Mesenchymal stem cell (in vitro differentiated cells and primary cell): ENCODE measurements at regions not wholly inside any gene's neighbourhood (a gene's known extent, or its start where the extent isn't known, plus 50 kb on each side); places are given as distances from the start of the nearest gene placed in this dataset.

ENCODE experiments used
- DNase-seq: peaks from one replicate; pipeline ENCODE4 v3.0.0-alpha.2; 2013
- H2AFZ ChIP-seq: one replicate; pipeline ENCODE4 v1.6.1; 2013; ENCODE audit warnings: low read depth, mild to moderate bottlenecking, control low read depth, inconsistent platforms, low read length, moderate library complexity
- H2AK5ac ChIP-seq: 2 replicates; pipeline ENCODE4 v1.6.1; 2013; ENCODE audit warnings: low read length, moderate library complexity, mild to moderate bottlenecking, inconsistent platforms; ENCODE audit not compliant: severe bottlenecking
- H2BK120ac ChIP-seq: one replicate; pipeline ENCODE4 v1.6.1; 2013; ENCODE audit warnings: low read depth, mild to moderate bottlenecking, inconsistent platforms, low read length, moderate library complexity
- H2BK12ac ChIP-seq, 2 experiments: one replicate each; pipeline ENCODE4 v1.6.1; 2013; ENCODE audit warnings: inconsistent platforms in 2 of 2, low read length in 2 of 2, mild to moderate bottlenecking in 2 of 2, moderate library complexity in 2 of 2, control low read depth in 1 of 2
- H2BK15ac ChIP-seq: one replicate; pipeline ENCODE4 v1.6.1; 2013; ENCODE audit warnings: mild to moderate bottlenecking, low read depth, inconsistent platforms; ENCODE audit not compliant: poor library complexity, severe bottlenecking
- H2BK5ac ChIP-seq: 2 replicates; pipeline ENCODE4 v1.6.1; 2013; ENCODE audit warnings: low read depth, mild to moderate bottlenecking, low read length, control low read depth, inconsistent platforms; ENCODE audit not compliant: poor library complexity, severe bottlenecking
- H3K14ac ChIP-seq, 2 experiments: one replicate each; pipeline ENCODE4 v1.6.1; 2013; ENCODE audit warnings: inconsistent platforms in 2 of 2, low read length in 2 of 2, control low read depth in 1 of 2, mild to moderate bottlenecking in 1 of 2, moderate library complexity in 1 of 2
- H3K18ac ChIP-seq, 2 experiments: one replicate each; pipeline ENCODE4 v1.6.1; 2013; ENCODE audit warnings: inconsistent platforms in 2 of 2, low read length in 2 of 2, control low read depth in 1 of 2, low read depth in 1 of 2, mild to moderate bottlenecking in 1 of 2
- H3K23ac ChIP-seq, 2 experiments: one replicate each; pipeline ENCODE4 v1.6.1; 2013; ENCODE audit warnings: inconsistent platforms in 2 of 2, low read length in 2 of 2, mild to moderate bottlenecking in 2 of 2, moderate library complexity in 2 of 2, control low read depth in 1 of 2
- H3K27ac ChIP-seq: 2 replicates; pipeline ENCODE4 v1.5.1; 2013; ENCODE audit warnings: mild to moderate bottlenecking, moderate library complexity, low read length, control low read depth, inconsistent platforms; ENCODE audit not compliant: poor library complexity, severe bottlenecking
- H3K27me3 ChIP-seq, 2 experiments: 2 replicates each; pipeline versions ENCODE4 v1.6.1 to v1.7.0; 2013; ENCODE audit warnings: low read length in 2 of 2, mild to moderate bottlenecking in 2 of 2, moderate library complexity in 2 of 2, control low read depth in 1 of 2, inconsistent platforms in 1 of 2; ENCODE audit not compliant: control insufficient read depth in 1 of 2, insufficient read depth in 1 of 2
- H3K36me3 ChIP-seq, 2 experiments: 2 replicates each; pipeline versions ENCODE4 v1.6.1 to v1.7.0; 2013; ENCODE audit warnings: low read length in 2 of 2, control low read depth in 1 of 2, inconsistent platforms in 1 of 2, low read depth in 1 of 2, mild to moderate bottlenecking in 1 of 2; ENCODE audit not compliant: insufficient read depth in 2 of 2, control insufficient read depth in 1 of 2
- H3K4ac ChIP-seq, 2 experiments: one replicate each; pipeline ENCODE4 v1.6.1; 2013; ENCODE audit warnings: inconsistent platforms in 2 of 2, low read length in 2 of 2, mild to moderate bottlenecking in 2 of 2, moderate library complexity in 2 of 2, control low read depth in 1 of 2, low read depth in 1 of 2
- H3K4me1 ChIP-seq: 2 replicates; pipeline ENCODE4 v1.6.1; 2013; ENCODE audit warnings: low read depth, low read length, control low read depth; ENCODE audit not compliant: control insufficient read depth, insufficient read depth
- H3K4me2 ChIP-seq: 2 replicates; pipeline ENCODE4 v1.6.1; 2013; ENCODE audit warnings: low read length, mild to moderate bottlenecking, inconsistent platforms; ENCODE audit not compliant: poor library complexity, severe bottlenecking
- H3K4me3 ChIP-seq, 2 experiments: 2 replicates each; pipeline versions ENCODE4 v1.5.1 to v1.7.0; 2013; ENCODE audit warnings: low read length in 2 of 2, mild to moderate bottlenecking in 2 of 2, control low read depth in 1 of 2, low read depth in 1 of 2; ENCODE audit not compliant: insufficient read depth in 1 of 2
- H3K79me1 ChIP-seq: replicated peaks from 2 replicates; pipeline ENCODE4 v1.6.1; 2013; ENCODE audit warnings: mild to moderate bottlenecking, control low read depth, low read length, inconsistent platforms; ENCODE audit not compliant: poor library complexity, severe bottlenecking
- H3K9ac ChIP-seq: 2 replicates; pipeline ENCODE4 v1.7.0; 2013; ENCODE audit warnings: mild to moderate bottlenecking, low read length, moderate library complexity
- H3K9me3 ChIP-seq: 2 replicates; pipeline ENCODE4 v1.7.0; 2013; ENCODE audit warnings: mild to moderate bottlenecking, low read length; ENCODE audit not compliant: control insufficient read depth
- H4K8ac ChIP-seq: one replicate; pipeline ENCODE4 v1.6.1; 2013; ENCODE audit warnings: inconsistent platforms, mild to moderate bottlenecking, low read length, moderate library complexity
- H4K91ac ChIP-seq: one replicate; pipeline ENCODE4 v1.6.1; 2013; ENCODE audit warnings: mild to moderate bottlenecking, low read length, inconsistent platforms
- WGBS: methylation state at CpG from one replicate; pipeline ENCODE4 v1.1.7; 2013; ENCODE audit warnings: mixed read lengths; 5-methylcytosine and 5-hydroxymethylcytosine counted together

- Histone ChIP-seq H3K18ac (no peak overlapping the region), H3K79me1 (no peaks in the 10 kb centered on the region), H3K27ac (no peak overlapping the region)
These were observed 433.9 kb upstream of the ZNF608 start for GRCh38 chr5:125180231-125180829.

GRCh38 chr5:125181159-125181558, 434.7 kb upstream of the ZNF608 start:
- H3K4me3 ChIP-seq, result no peak overlapping the region
- H3K4ac ChIP-seq, result no peak overlapping the region
- no peaks in the 10 kb centered on the region for H3K9me3 ChIP-seq
- no peak overlapping the region for H2AFZ ChIP-seq
- no peak overlapping the region for H3K4me2 ChIP-seq
- no peak overlapping the region for H4K8ac ChIP-seq
- no peak overlapping the region for H3K23ac ChIP-seq
- peaks cover 3% of the 10 kb centered on the region for H3K4me1 ChIP-seq
- no peak overlapping the region for H3K9ac ChIP-seq
- H2BK12ac ChIP-seq, result no peak overlapping the region
- no peak overlapping the region for H2BK5ac ChIP-seq
- no peak for DNase-seq
- no peaks in the 10 kb centered on the region for H3K36me3 ChIP-seq
- H2BK120ac ChIP-seq, result no peak overlapping the region
- no peak overlapping the region for H3K14ac ChIP-seq
- no peaks in the 10 kb centered on the region for H3K79me1 ChIP-seq
- H2BK15ac ChIP-seq, result no peak overlapping the region
- H4K91ac ChIP-seq, result no peak overlapping the region
- H3K27me3 ChIP-seq, result no peaks in the 10 kb centered on the region
- no peak overlapping the region for H3K27ac ChIP-seq
- no peak overlapping the region for H2AK5ac ChIP-seq
- H3K18ac ChIP-seq, result no peak overlapping the region
- 90% methylated on average over 1 of the region's 1 CpG for WGBS

More at GRCh38 chr5:125180231-125180829, 433.9 kb upstream of the ZNF608 start:
- Histone ChIP-seq H2AK5ac (no peak overlapping the region), H3K27me3 (no peaks in the 10 kb centered on the region), H4K8ac (no peak overlapping the region), H3K4me1 (peaks cover 3% of the 10 kb centered on the region), H2BK120ac (no peak overlapping the region), H3K4ac (no peak overlapping the region), H3K36me3 (no peaks in the 10 kb centered on the region), H3K23ac (no peak overlapping the region), H2BK12ac (no peak overlapping the region), H3K9me3 (no peaks in the 10 kb centered on the region), H2BK5ac (no peak overlapping the region), H3K9ac (no peak overlapping the region), H3K4me3 (no peak overlapping the region), H2AFZ (no peak overlapping the region), H3K14ac (no peak overlapping the region), H3K4me2 (no peak overlapping the region), H2BK15ac (no peak overlapping the region), H4K91ac (no peak overlapping the region)
- peak; percentile 21 for DNase-seq
- 80% methylated on average over 1 of the region's 2 CpGs for WGBS

GRCh38 chr5:125181955-125182354, 435.5 kb upstream of the ZNF608 start:
- Histone ChIP-seq H2AFZ (no peak overlapping the region), H2BK5ac (no peak overlapping the region), H2BK120ac (no peak overlapping the region), H3K27ac (no peak overlapping the region), H3K18ac (no peak overlapping the region), H3K79me1 (no peaks in the 10 kb centered on the region), H3K4me1 (peaks cover 3% of the 10 kb centered on the region), H3K36me3 (no peaks in the 10 kb centered on the region), H2AK5ac (no peak overlapping the region), H2BK12ac (no peak overlapping the region), H3K4me2 (no peak overlapping the region), H3K4ac (no peak overlapping the region), H4K91ac (no peak overlapping the region), H4K8ac (no peak overlapping the region), H2BK15ac (no peak overlapping the region), H3K9ac (no peak overlapping the region), H3K9me3 (no peaks in the 10 kb centered on the region), H3K4me3 (no peak overlapping the region), H3K14ac (no peak overlapping the region), H3K23ac (no peak overlapping the region), H3K27me3 (no peaks in the 10 kb centered on the region)
- no peak for DNase-seq
- no CpG with 5 or more reads among the region's 1 CpG for WGBS

- Histone ChIP-seq H2BK5ac (no peak overlapping the region), H2AFZ (no peak overlapping the region), H3K4ac (no peak overlapping the region), H2AK5ac (no peak overlapping the region), H3K4me3 (no peak overlapping the region), H3K36me3 (no peaks in the 10 kb centered on the region), H2BK12ac (no peak overlapping the region), H3K23ac (no peak overlapping the region), H3K9ac (no peak overlapping the region), H4K8ac (no peak overlapping the region), H3K18ac (no peak overlapping the region), H4K91ac (no peak overlapping the region), H3K4me1 (peaks cover 5% of the 10 kb centered on the region), H3K4me2 (no peak overlapping the region), H3K9me3 (no peaks in the 10 kb centered on the region), H3K27ac (no peak overlapping the region), H3K27me3 (no peaks in the 10 kb centered on the region), H2BK15ac (no peak overlapping the region), H3K79me1 (no peaks in the 10 kb centered on the region), H2BK120ac (no peak overlapping the region), H3K14ac (peak overlapping the region in 1 of 2 experiments; percentile 38)
- 88% methylated on average over 1 of the region's 1 CpG for WGBS
- DNase-seq, result no peak
These were observed 439.3 kb upstream of the ZNF608 start for GRCh38 chr5:125185740-125186139.
